Gastrocnemius medialis (tissue), 4 donors: ENCODE measurements at regions not wholly inside any gene's neighbourhood (a gene's known extent, or its start where the extent isn't known, plus 50 kb on each side); places are given as distances from the start of the nearest gene placed in this dataset.

Experiments used
- ATAC-seq, 2 donors: fragments of 150-250 bp; one replicate each; pipeline ENCODE4 v1.9.1; 2016
- DNase-seq, 2 donors: peaks; one replicate each; pipeline ENCODE4 v3.0.0-alpha.2; 2019
- H3K27ac ChIP-seq, 4 donors: fragments of 200-600 bp; sonication (generic); 1 replicate in 1 of 4; 2 replicates in 3 of 4; pipeline ENCODE4 v1.5.1; 2016 to 2018; ENCODE audit warnings: mild to moderate bottlenecking in 2 of 4, moderate library complexity in 1 of 4
- H3K27me3 ChIP-seq, 3 donors: fragments of 200-600 bp; sonication (generic) in 2 of 3; 1 replicate in 1 of 3; 2 replicates in 2 of 3; pipeline versions ENCODE4 v1.5.1 to v1.6.0; 2016 to 2019; ENCODE audit warnings: mild to moderate bottlenecking in 1 of 3, moderate library complexity in 1 of 3
- H3K36me3 ChIP-seq, 2 donors: fragments of 200-600 bp; sonication (generic) in 1 of 2; one replicate each; pipeline ENCODE4 v1.5.1; 2017 to 2018
- H3K4me1 ChIP-seq, 2 donors: fragments of 200-600 bp; sonication (generic) in 1 of 2; one replicate each; pipeline ENCODE4 v1.5.1; 2016 to 2017; ENCODE audit warnings: mild to moderate bottlenecking in 2 of 2
- H3K4me3 ChIP-seq, 4 donors: fragments of 200-600 bp; sonication (generic) in 3 of 4; 1 replicate in 1 of 4; 2 replicates in 3 of 4; pipeline ENCODE4 v1.5.1; 2016 to 2019; ENCODE audit warnings: mild to moderate bottlenecking in 2 of 4
- H3K9me3 ChIP-seq, 3 donors: fragments of 200-600 bp; sonication (generic) in 2 of 3; 1 replicate in 1 of 3; 2 replicates in 2 of 3; pipeline ENCODE4 v1.5.1; 2016 to 2019
- CTCF ChIP-seq, 5 experiments: fragments of 450-650 bp in 3 of 5; fragments of 200-600 bp in 2 of 5; sonication (generic) in 2 of 5; IDR thresholded peaks in 4 of 5; conservative IDR thresholded peaks in 1 of 5; 1 replicate in 4 of 5; 2 replicates in 1 of 5; pipeline ENCODE4 v1.5.1; 2016 to 2019; ENCODE audit warnings: antibody characterized with exemption in 5 of 5, mild to moderate bottlenecking in 3 of 5, moderate library complexity in 3 of 5
- POLR2A ChIP-seq, 2 donors: fragments of 450-650 bp; IDR thresholded peaks; one replicate each; pipeline ENCODE4 v1.6.1; 2017; ENCODE audit warnings: antibody characterized with exemption in 2 of 2, mild to moderate bottlenecking in 2 of 2, moderate library complexity in 2 of 2
- in situ Hi-C, 4 donors: fragments of 200-750 bp; cut with MboI; loops; one replicate each; pipeline versions ENCODE4 v1.15.0 to v1.8.0; 2017; ENCODE audit warnings: low sequenced_read_pairs in 4 of 4
- intact Hi-C: fragments of 100-400 bp; cut with DNase I; formaldehyde crosslinking; loops from one replicate; pipeline ENCODE4 v1.15.1; 2023; ENCODE audit warnings: low total_unique reads

- Histone ChIP-seq H3K27me3 (no peaks in the 10 kb centered on the region), H3K4me3 (no peak overlapping the region), H3K27ac (no peak overlapping the region), H3K9me3 (no peaks in the 10 kb centered on the region), H3K36me3 (no peaks in the 10 kb centered on the region), H3K4me1 (no peaks in the 10 kb centered on the region)
- DNase-seq (no peak), ATAC-seq (no peak)
- intact Hi-C loops, result no loop called here
- TF ChIP-seq CTCF (IDR thresholded peaks at IDR 0.05 in 4 of 5, conservative IDR thresholded peaks at IDR 0.05 in 1 of 5), result no peak
- TF ChIP-seq POLR2A (IDR thresholded peaks at IDR 0.05), result no peak
- in situ Hi-C loops, result no loop called here
These were observed 246.6 kb upstream of the LRFN5 start for GRCh38 chr14:41360126-41360525.

- intact Hi-C loops (no loop called here), in situ Hi-C loops (no loop called here)
- ATAC-seq (no peak), DNase-seq (no peak)
- H3K4me1 ChIP-seq, result no peaks in the 10 kb centered on the region
- no peaks in the 10 kb centered on the region for H3K36me3 ChIP-seq
- no peak for TF ChIP-seq CTCF (IDR thresholded peaks at IDR 0.05 in 4 of 5, conservative IDR thresholded peaks at IDR 0.05 in 1 of 5)
- no peaks in the 10 kb centered on the region for H3K9me3 ChIP-seq
- H3K27ac ChIP-seq, result no peak overlapping the region
- no peak overlapping the region for H3K4me3 ChIP-seq
- H3K27me3 ChIP-seq, result no peaks in the 10 kb centered on the region
These were observed 250.8 kb upstream of the LRFN5 start for GRCh38 chr14:41355866-41356265.

- ATAC-seq, result no peak
- in situ Hi-C loops, result no loop called here
- TF ChIP-seq CTCF (IDR thresholded peaks at IDR 0.05 in 4 of 5, conservative IDR thresholded peaks at IDR 0.05 in 1 of 5) (no peak), POLR2A (IDR thresholded peaks at IDR 0.05) (no peak)
- Histone ChIP-seq H3K36me3 (no peaks in the 10 kb centered on the region), H3K27me3 (no peaks in the 10 kb centered on the region), H3K4me1 (no peaks in the 10 kb centered on the region), H3K4me3 (no peak overlapping the region), H3K27ac (no peak overlapping the region), H3K9me3 (no peaks in the 10 kb centered on the region)
- no peak for DNase-seq
- intact Hi-C loops, result no loop called here
These were observed 256.2 kb upstream of the LRFN5 start for GRCh38 chr14:41350476-41350875.

GRCh38 chr14:41349289-41349910 is 257.3 kb upstream of the LRFN5 start:
- in situ Hi-C loops, result no loop called here
- Histone ChIP-seq H3K4me3 (no peak overlapping the region), H3K27me3 (no peaks in the 10 kb centered on the region), H3K36me3 (no peaks in the 10 kb centered on the region), H3K27ac (no peak overlapping the region), H3K4me1 (no peaks in the 10 kb centered on the region), H3K9me3 (no peaks in the 10 kb centered on the region)
- ATAC-seq, result no peak
- no peak for DNase-seq
- intact Hi-C loops, result no loop called here
- no peak for TF ChIP-seq CTCF (IDR thresholded peaks at IDR 0.05 in 4 of 5, conservative IDR thresholded peaks at IDR 0.05 in 1 of 5)
- TF ChIP-seq POLR2A (IDR thresholded peaks at IDR 0.05), result no peak

- Histone ChIP-seq H3K4me3 (no peak overlapping the region), H3K27me3 (no peaks in the 10 kb centered on the region), H3K27ac (no peak overlapping the region), H3K9me3 (no peaks in the 10 kb centered on the region), H3K4me1 (no peaks in the 10 kb centered on the region), H3K36me3 (no peaks in the 10 kb centered on the region)
- in situ Hi-C loops, result no loop called here
- intact Hi-C loops, result no loop called here
- ATAC-seq (no peak), DNase-seq (no peak)
- no peak for TF ChIP-seq POLR2A (IDR thresholded peaks at IDR 0.05)
- TF ChIP-seq CTCF (IDR thresholded peaks at IDR 0.05 in 4 of 5, conservative IDR thresholded peaks at IDR 0.05 in 1 of 5), result no peak
These were observed 262.8 kb upstream of the LRFN5 start for GRCh38 chr14:41343857-41344256.
